ENCODE measurements at regions not wholly inside any gene's neighbourhood (a gene's known extent, or its start where the extent isn't known, plus 50 kb on each side); places are given as distances from the start of the nearest gene placed in this dataset.

- H3K27ac ChIP-seq: no peak overlapping the region
- H3K4me3 ChIP-seq: no peak overlapping the region
- no peak for DNase-seq (ENCODE audit: low spot score in 2 of 2)
- intact Hi-C loops (cut with DNase I): no loop called here
- no peak for TF ChIP-seq CTCF (IDR thresholded peaks at IDR 0.05)
- no peaks in the 10 kb centered on the region for H3K36me3 ChIP-seq
- H3K9me3 ChIP-seq: peaks cover 0 to 8% of the 10 kb centered on the region in 2 donors
- H3K4me1 ChIP-seq: no peaks in the 10 kb centered on the region
- no peaks in the 10 kb centered on the region for H3K27me3 ChIP-seq
Observed at GRCh38 chr16:64242492-64242891, 879.4 kb downstream of the CDH11 start.

GRCh38 chr16:64240586-64240985, 881.3 kb downstream of the CDH11 start:
- H3K4me1 ChIP-seq: no peaks in the 10 kb centered on the region
- intact Hi-C loops (cut with DNase I): no loop called here
- no peak for TF ChIP-seq CTCF (IDR thresholded peaks at IDR 0.05)
- H3K27me3 ChIP-seq: no peaks in the 10 kb centered on the region
- no peaks in the 10 kb centered on the region for H3K36me3 ChIP-seq
- no peak for DNase-seq (ENCODE audit: low spot score in 2 of 2)
- no peak overlapping the region for H3K27ac ChIP-seq
- no peak overlapping the region for H3K4me3 ChIP-seq
- peaks cover 0 to 8% of the 10 kb centered on the region in 2 donors for H3K9me3 ChIP-seq

- TF ChIP-seq CTCF (IDR thresholded peaks at IDR 0.05): no peak
- no peaks in the 10 kb centered on the region for H3K4me1 ChIP-seq
- H3K27me3 ChIP-seq: no peaks in the 10 kb centered on the region
- H3K36me3 ChIP-seq: no peaks in the 10 kb centered on the region
- no peak for DNase-seq (ENCODE audit: low spot score in 2 of 2)
- no peak overlapping the region for H3K27ac ChIP-seq
- intact Hi-C loops (cut with DNase I): no loop called here
- no peak overlapping the region for H3K4me3 ChIP-seq
- H3K9me3 ChIP-seq: no peaks in the 10 kb centered on the region
Observed at GRCh38 chr16:64238571-64238970, 883.3 kb downstream of the CDH11 start.

- no peak overlapping the region for H3K4me3 ChIP-seq
- no peaks in the 10 kb centered on the region for H3K9me3 ChIP-seq
- no peaks in the 10 kb centered on the region for H3K36me3 ChIP-seq
- H3K4me1 ChIP-seq: no peaks in the 10 kb centered on the region
- no peak overlapping the region for H3K27ac ChIP-seq
- no peak for DNase-seq (ENCODE audit: low spot score in 2 of 2)
- no peaks in the 10 kb centered on the region for H3K27me3 ChIP-seq
- no peak for TF ChIP-seq CTCF (IDR thresholded peaks at IDR 0.05)
- intact Hi-C loops (cut with DNase I): no loop called here
Observed at GRCh38 chr16:64236316-64236715, 885.5 kb downstream of the CDH11 start.

- no peaks in the 10 kb centered on the region for H3K27me3 ChIP-seq
- intact Hi-C loops (cut with DNase I): no loop called here
- TF ChIP-seq CTCF (IDR thresholded peaks at IDR 0.05): no peak
- H3K9me3 ChIP-seq: peaks cover 0 to 5% of the 10 kb centered on the region in 2 donors
- H3K4me3 ChIP-seq: no peak overlapping the region
- no peak overlapping the region for H3K27ac ChIP-seq
- H3K36me3 ChIP-seq: no peaks in the 10 kb centered on the region
- no peaks in the 10 kb centered on the region for H3K4me1 ChIP-seq
- no peak for DNase-seq (ENCODE audit: low spot score in 2 of 2)
Observed at GRCh38 chr16:64234200-64234599, 887.7 kb downstream of the CDH11 start.

- TF ChIP-seq CTCF (IDR thresholded peaks at IDR 0.05): no peak
- no peak for DNase-seq (ENCODE audit: low spot score in 2 of 2)
- intact Hi-C loops (cut with DNase I): no loop called here
Observed at GRCh38 chr16:64225696-64226095, 896.2 kb downstream of the CDH11 start.

More at GRCh38 chr16:64225696-64226095, 896.2 kb downstream of the CDH11 start:
- Histone ChIP-seq H3K4me1 (no peaks in the 10 kb centered on the region), H3K27ac (no peak overlapping the region), H3K4me3 (no peak overlapping the region), H3K27me3 (no peaks in the 10 kb centered on the region), H3K36me3 (no peaks in the 10 kb centered on the region), H3K9me3 (peaks cover 0 to 2% of the 10 kb centered on the region in 2 donors)

Data from ascending aorta (tissue), 2 donors.